IPS DF 19.7 (cell line): ENCODE measurements at regions not wholly inside any gene's neighbourhood (a gene's known extent, or its start where the extent isn't known, plus 50 kb on each side); places are given as distances from the start of the nearest gene placed in this dataset.
"Not testable (repeated sequence)": the region's sequence is repeated elsewhere in the genome, so short reads cannot be mapped to it uniquely, and the experiment has no call there.

Experiments used
- DNase-seq: peaks from one replicate; pipeline ENCODE4 v3.0.0-alpha.2; 2013; ENCODE audit warnings: low read depth, low spot score

DNA sequence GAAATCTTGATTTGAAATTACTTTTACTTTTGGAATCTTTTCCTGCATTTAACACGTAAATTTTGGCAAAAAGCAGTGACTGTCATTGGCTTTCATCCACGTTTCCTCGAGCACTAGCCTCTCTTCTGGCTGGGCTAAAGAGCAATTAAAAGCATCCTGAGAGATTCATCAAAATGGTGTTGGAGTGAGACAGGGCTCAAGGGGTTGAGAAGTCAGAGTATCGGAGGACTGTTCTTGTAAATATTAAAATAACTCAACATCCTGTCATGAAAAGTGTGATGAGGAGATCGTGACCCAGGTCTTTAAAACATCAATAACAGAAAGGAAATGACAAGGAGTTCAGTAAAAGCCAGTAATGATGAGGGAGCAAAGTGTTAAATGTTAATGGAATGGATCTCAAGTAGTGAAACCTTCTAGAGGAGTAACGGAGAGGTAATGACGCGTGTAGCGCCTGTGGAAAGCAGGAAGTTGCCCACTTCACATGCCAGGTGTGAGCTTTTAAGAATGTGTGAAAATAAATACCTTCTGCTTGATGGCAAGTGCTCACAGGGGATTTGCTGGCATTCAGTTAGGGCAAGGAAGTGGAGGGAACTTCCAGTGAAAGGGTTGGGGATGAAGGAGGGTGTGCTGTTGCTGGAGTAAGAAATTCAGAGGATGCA is 754.4 kb downstream of the ADCYAP1 start:
- no peak for DNase-seq

GRCh38 chr18:1663879-1664705 is 759.4 kb downstream of the ADCYAP1 start:
- peak; percentile 9 for DNase-seq

- no peak for DNase-seq
These were observed 760.4 kb downstream of the ADCYAP1 start for GRCh38 chr18:1665079-1665478.

DNA sequence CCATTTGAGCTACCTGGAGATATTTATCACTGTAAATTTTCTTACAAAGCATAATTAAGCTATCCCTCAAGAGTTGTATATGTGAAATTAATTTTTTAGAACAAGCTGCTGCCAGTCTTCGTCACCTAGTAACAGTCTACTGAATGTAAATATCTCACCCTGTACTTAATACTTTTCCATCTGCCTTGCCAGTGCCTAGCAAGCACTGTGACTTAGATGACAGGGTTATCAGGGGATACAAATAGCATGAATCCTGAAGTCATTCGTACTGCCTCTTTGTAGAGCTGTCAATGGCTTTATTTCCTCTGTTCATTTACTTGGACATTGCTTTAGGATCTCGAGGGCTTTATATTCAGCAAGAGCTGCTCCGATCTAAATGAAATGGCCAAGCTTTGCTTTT is 763.6 kb downstream of the ADCYAP1 start:
- no peak for DNase-seq

GRCh38 chr18:1671710-1672109 is 767.0 kb downstream of the ADCYAP1 start:
- not testable (repeated sequence) for DNase-seq

DNA sequence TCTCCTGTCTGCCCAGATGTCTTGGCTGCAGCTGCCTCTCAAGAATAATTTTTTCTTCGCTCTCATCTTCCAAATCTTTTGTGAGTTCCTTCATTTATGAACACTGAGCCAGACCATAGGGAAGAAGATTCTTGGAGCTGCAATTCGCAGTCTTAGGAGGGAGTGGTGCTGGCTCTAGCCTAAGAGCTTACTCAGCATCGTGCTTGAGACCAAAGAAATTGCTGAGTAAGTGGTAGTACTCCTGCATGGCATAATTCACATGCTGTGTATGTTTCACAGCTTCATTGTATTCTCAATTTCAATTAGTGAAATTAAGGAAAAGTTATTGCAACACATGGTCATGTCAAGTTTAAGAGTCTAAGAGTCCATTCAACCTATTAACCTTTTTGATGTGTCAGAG is 771.7 kb downstream of the ADCYAP1 start:
- no peak for DNase-seq

- no peak for DNase-seq
These were observed 775.4 kb downstream of the ADCYAP1 start for GRCh38 chr18:1680108-1680507.

DNA sequence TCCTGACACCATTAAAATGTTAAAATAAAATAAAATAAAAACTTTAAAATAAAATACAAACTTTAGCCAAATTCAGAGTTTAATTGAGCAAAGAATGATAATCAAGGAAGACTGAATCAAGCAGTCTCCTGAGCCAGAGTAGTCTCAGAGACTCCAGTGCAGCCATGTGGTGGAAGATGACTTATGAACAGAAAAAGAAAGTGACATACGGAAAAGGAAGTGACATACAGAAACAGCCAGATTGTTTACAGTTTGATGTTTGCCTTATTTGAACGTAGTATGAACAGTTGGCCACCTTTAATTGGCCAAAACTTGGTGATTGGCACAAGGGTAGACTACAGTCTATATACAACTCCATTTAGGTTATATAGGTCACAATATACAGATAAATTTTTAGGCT is 787.2 kb downstream of the ADCYAP1 start:
- no peak for DNase-seq

- DNase-seq = no peak
These were observed 803.3 kb downstream of the ADCYAP1 start for GRCh38 chr18:1708006-1708405.

DNA sequence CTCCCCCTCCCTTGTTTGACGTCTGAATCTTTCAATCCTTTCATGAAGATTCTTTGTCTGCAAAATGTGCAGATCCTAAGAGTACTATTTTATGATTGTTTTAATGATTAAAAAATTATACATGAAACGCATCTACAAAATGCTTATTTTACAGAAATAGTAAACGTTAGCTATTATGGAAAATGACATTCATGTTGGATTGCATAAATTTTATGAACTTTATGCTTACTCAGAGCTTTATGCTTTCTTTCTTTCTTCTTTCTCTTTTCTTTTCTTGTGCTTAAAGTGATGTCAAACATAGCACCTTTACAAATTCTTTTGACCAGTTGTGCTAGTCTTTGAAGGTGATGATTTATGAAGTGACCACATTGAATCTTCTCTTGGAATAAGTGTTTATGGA is 805.4 kb downstream of the ADCYAP1 start:
- DNase-seq = no peak

DNA sequence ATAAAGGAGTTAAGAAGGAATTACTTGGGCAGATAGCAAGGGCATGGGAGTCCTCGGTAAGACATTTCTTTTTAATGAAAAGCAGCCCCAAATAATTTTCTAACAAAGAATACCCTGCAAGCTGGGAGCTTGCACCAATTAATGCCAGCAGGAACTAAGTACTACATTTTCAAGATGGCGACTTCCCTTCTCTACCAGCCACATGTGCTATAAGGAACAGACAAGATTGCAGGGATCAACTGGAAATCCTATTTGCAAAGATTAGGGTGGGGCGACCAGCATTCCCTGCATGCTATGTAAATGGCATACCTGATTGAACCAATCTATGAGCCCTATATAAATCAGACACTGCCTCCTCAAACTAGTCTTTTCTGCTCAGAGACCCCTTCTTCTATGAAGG is 827.5 kb downstream of the ADCYAP1 start:
- no peak for DNase-seq

- no peak for DNase-seq
These were observed 825.2 kb downstream of the METTL4 start for GRCh38 chr18:1746131-1746530.

DNA sequence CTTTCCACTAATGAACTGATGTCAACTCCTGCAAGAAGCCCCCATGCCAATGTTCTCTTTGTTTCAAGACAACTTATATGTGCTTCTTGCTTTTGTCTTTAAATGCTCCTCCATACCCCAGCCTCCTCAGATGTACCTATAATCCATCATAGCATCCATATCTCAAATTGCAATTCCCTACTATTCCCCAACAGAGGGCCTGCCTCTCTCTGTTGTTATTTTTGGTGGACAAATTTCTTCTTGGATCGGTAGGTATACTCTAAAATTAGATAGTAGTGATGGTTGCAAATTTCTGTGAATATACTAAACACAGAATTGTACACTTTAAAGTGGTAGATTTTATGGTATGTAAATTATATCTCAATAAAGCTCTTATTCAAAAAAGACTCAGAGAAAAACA is 820.1 kb downstream of the METTL4 start:
- DNase-seq = no peak

- no peak for DNase-seq
These were observed 810.4 kb downstream of the METTL4 start for GRCh38 chr18:1760901-1761300.

GRCh38 chr18:1774261-1774660 is 797.0 kb downstream of the METTL4 start:
- no peak for DNase-seq

DNA sequence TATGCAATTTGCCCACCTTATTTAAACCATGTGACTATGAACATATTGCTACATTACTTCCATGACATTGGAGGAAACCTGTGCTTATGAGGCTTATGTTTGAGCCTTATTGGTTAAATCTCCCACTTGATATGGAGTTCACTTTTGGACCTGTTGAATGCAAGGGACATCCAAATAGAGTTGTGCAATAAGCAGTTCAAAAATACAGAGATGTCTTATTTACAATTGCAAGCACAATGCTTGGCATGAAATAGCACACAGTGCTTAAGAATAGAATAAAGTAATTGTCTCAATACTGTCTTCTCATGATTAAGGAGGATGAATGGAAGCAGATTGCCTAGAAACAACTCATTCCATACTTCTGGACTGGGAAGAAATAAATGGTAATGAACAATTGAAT is 793.5 kb downstream of the METTL4 start:
- no peak for DNase-seq

GRCh38 chr18:1778496-1779178 is 792.7 kb downstream of the METTL4 start:
- no peak for DNase-seq

DNA sequence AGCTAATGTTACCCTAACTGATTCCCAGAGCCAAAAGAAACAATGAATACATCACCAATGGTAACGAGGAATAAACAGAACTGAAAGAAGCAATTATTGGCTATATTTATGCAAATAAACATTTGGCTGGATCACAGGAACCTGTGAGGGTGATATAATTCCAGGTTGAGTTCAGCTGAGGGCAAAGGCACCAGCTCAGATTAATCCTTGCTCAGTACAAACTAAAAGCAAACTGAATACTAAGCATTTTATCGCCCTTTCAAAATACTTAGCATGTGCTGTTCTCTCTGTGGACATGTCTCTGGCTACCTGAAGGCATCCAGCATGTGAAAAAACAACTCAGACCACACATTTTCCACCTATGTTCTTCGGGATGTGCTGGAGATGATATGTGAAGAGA is 791.7 kb downstream of the METTL4 start:
- DNase-seq = no peak

DNA sequence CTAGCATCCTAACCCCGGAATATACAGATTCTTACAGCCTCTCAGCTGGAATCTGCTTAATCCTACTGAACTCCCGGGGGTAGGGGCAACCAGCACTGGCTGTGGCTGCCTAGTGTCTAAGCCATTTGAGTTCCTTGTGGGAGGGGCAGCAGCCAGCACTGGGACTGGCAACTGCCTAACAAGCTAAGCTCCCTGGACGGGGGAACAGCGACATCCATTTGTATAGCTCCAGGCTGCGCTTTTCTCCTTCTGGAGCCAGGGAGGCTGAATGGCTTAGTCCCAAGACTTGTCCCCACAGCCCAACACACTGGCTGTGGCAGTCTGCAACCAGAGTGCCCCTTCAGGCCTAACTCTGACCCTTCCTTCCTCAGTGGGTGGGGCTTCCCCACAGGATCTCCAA is 787.2 kb downstream of the METTL4 start:
- DNase-seq = no peak

GRCh38 chr18:1785980-1786379 is 785.3 kb downstream of the METTL4 start:
- DNase-seq = not testable (repeated sequence)

DNA sequence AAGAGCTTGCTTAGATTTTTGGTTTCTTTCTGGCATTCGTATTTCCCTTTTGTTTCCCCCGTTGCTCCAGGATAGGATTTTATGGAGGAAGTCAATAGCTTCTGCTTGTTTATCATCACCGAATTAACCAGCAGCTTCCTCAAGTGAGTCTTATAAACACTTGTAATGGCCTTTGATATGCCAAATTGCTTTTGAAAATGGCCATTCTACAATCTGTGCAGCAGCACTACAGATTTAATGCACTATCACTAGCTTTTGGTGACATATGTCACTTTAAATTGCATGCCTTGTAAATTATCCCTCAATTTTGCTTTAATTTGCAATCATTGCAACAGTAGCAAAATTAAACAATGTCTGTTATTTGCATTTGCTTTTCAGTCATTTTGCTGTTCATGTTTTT is 774.7 kb downstream of the METTL4 start:
- no peak for DNase-seq

- no peak for DNase-seq
These were observed 774.1 kb downstream of the METTL4 start for GRCh38 chr18:1797235-1797634.

DNA sequence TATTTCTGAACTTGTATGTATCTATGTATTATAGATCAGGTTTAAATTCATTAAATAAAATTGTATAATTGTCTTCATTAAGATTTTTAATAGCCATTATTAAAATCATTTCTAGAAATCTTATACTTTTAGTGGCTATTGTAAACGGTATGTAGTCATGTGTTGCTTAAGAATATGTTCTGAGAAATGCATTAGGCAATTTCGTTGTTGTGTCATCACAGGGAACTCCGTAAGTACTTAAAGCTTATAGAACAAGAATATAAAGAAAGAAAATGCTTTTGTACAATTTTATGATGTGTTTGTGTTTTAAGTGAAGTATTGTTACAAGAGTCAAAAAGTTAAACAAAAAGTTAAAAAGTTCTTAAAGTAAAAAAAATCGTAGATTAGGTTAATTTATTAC is 765.8 kb downstream of the METTL4 start:
- DNase-seq = no peak
